Gastrocnemius medialis (tissue), 4 donors: ENCODE measurements at regions not wholly inside any gene's neighbourhood (a gene's known extent, or its start where the extent isn't known, plus 50 kb on each side); places are given as distances from the start of the nearest gene placed in this dataset.

Source experiments
- POLR2A ChIP-seq, 2 donors: fragments of 450-650 bp; IDR thresholded peaks; one replicate each; pipeline ENCODE4 v1.6.1; 2017; ENCODE audit warnings: antibody characterized with exemption in 2 of 2, mild to moderate bottlenecking in 2 of 2, moderate library complexity in 2 of 2
- TF ChIP-seq, protein P1 (sequence below), 5 experiments: fragments of 450-650 bp in 3 of 5; fragments of 200-600 bp in 2 of 5; sonication (generic) in 2 of 5; IDR thresholded peaks in 4 of 5; conservative IDR thresholded peaks in 1 of 5; 1 replicate in 4 of 5; 2 replicates in 1 of 5; pipeline ENCODE4 v1.5.1; 2016 to 2019; ENCODE audit warnings: antibody characterized with exemption in 5 of 5, mild to moderate bottlenecking in 3 of 5, moderate library complexity in 3 of 5

- TF ChIP-seq, protein P1, sequence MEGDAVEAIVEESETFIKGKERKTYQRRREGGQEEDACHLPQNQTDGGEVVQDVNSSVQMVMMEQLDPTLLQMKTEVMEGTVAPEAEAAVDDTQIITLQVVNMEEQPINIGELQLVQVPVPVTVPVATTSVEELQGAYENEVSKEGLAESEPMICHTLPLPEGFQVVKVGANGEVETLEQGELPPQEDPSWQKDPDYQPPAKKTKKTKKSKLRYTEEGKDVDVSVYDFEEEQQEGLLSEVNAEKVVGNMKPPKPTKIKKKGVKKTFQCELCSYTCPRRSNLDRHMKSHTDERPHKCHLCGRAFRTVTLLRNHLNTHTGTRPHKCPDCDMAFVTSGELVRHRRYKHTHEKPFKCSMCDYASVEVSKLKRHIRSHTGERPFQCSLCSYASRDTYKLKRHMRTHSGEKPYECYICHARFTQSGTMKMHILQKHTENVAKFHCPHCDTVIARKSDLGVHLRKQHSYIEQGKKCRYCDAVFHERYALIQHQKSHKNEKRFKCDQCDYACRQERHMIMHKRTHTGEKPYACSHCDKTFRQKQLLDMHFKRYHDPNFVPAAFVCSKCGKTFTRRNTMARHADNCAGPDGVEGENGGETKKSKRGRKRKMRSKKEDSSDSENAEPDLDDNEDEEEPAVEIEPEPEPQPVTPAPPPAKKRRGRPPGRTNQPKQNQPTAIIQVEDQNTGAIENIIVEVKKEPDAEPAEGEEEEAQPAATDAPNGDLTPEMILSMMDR (IDR thresholded peaks at IDR 0.05 in 4 of 5, conservative IDR thresholded peaks at IDR 0.05 in 1 of 5) = no peak
- no peak for TF ChIP-seq POLR2A (IDR thresholded peaks at IDR 0.05)
These were observed 218.0 kb upstream of the TNRC6C start for GRCh38 chr17:77740481-77740880.
